GM19025 (cell line): ENCODE measurements at regions not wholly inside any gene's neighbourhood (a gene's known extent, or its start where the extent isn't known, plus 50 kb on each side); places are given as distances from the start of the nearest gene placed in this dataset.

ENCODE experiments used
- ATAC-seq: cut with Tn5 transposase; IDR thresholded peaks from one replicate; pipeline ENCODE4 v1.9.1; 2021; ENCODE audit warnings: mild to moderate bottlenecking, low read depth, moderate library complexity; ENCODE audit not compliant: unreplicated experiment

DNA sequence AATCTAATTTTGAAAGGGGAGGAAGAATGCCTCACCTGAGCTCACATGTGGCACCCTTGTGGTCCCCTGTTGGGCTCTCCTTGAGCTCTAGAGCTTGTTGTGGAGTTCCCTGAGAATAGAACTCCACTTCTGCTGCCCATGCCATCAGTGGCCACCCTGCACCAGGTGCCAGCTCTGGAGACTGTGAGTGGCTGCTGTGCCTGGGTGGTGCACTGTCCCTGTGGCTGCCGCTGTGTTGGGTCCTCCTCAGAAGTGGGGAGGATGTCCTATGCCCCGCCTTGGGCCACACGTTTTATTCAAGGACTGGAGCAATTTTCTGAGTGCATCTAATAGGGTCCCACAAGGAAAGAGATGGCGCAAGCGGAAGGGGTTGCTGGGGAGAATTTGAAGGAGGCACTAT lies 67.9 kb upstream of the MAP3K7 start:
- no peak for ATAC-seq

DNA sequence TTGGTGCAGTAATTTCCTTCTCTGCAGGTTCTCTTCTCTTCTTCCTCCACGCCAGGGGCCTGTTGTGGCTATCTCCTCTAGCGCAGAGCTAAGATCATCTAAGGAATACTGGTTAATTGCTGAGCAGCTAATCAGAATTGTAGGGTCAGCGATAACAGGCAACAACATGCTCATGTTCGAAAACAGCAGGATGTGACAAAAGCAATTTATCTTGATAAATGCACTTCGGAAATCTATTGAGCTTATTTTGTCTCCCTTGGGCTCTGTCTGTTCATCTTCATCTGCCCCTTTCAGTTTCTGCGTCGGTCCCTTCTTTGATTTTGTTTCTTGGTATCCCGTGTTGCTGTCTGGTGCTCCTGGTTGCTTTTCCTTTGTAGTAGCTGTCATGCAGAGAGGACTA lies 67.3 kb upstream of the MAP3K7 start:
- ATAC-seq: no peak

DNA sequence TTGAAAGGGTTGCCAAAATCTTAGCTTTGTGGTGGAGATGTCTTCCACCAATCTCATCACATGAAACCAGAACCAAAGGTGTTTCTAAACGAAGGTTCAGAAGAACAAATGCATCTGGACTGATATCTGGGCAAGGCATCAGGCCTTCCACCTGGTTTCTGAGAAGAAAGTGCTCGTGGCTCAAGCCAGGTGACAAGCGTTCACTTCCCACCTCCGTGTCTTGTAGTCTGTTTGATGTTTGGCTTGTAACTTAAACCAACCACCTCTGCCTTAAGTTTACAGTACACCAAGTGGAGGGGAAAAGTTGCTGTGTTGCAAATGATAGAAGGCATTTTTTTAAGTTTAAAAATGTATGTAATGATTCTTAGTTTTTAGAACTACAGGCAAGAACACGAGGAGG lies 66.9 kb upstream of the MAP3K7 start:
- no peak for ATAC-seq

DNA sequence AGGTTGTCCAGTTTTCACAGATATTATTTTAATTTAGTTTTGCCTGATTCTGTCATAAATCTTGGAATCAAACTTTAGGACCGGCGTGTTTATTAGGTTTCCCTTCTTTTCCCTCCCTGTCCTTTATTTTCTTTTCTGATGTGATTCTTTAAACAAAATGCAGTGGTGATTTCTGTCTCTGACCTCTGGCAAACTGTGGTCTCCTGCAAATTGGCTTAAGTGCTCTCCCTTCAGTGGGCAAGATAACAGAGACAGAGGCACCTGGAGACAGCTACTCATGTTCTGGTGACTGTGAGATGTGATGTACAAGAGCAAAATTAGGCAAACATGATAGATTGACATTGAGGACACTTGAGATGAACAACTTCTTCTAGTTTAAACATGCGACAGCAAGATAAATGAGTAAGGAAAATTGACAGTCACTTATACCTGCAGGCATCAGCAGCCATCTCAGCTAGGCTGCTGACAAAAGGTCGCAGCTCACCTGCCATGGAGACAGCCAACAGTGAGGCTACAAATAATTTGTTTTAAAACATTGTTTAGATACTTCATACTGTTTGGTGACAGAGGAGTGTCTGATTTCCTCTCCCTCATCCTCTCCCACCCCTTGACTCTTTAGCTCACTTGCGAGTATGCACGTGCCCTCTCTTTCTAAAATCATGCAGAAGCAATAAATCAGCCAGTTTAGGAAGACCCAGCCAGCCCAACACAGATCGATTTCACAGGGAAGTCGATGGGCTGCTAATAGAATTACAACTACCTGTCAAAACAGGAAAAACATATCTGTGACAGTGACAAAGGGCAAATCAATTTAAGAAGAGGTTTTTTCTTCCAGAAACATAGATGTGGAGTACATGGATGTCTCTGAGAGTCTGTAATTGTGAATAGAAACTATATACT lies 63.4 kb upstream of the MAP3K7 start:
- no peak for ATAC-seq

DNA sequence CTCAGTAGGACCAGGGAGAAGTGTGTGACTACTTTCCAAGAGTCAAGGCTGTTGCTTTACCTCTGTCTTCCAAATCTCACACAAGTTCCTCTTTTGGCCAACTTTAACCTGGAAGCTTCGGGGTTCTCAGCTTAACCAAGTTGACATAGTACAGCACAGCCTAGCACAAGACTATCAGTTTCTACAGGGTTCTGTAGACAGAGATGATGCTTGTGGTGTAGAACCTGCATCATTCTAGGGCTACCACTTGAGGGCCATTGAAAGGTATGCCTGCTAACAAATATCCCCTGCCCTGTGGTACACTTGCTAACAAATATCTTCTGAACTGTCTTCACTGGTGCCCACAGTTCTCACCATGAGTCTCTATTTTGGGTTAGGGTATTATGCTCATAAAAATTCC lies 62.0 kb upstream of the MAP3K7 start:
- no peak for ATAC-seq

DNA sequence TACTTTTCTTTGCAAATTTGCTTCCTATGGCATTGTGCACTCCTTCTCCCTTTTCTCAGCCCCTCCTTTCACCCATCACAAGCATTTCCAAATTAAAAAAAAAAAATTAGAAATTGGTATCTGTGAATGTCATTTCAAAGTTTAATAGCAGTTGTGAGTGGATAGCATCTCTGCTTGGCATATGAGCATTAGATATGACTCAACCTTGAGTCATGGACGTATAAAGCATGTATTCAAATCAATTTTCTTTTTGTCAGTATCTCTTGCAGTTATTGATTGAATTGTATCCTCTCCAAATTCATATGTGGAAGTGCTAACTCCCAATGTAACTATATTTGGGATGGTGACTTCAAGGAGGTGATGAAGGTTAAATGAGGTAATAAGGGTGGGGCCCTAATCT lies 60.1 kb upstream of the MAP3K7 start:
- ATAC-seq: no peak

DNA sequence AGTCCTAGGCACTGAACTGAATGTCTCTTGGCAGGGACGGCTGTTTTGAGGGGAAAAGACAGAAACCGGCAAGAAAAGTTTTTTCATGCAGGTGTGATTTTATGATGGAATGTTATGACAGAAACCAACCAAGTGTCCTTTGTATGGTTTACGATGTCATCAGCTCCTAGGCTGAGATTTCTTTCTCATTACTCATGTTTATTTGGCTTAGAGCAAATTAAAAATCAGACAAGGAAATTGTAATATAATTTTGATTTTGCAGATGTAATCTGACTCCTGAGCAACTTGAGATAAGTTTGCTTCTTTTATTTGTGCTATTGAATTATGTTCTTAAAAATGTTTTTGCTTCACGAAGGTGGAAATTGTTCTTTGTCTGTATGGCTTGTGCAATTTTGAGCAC lies 58.8 kb upstream of the MAP3K7 start:
- ATAC-seq: no peak

DNA sequence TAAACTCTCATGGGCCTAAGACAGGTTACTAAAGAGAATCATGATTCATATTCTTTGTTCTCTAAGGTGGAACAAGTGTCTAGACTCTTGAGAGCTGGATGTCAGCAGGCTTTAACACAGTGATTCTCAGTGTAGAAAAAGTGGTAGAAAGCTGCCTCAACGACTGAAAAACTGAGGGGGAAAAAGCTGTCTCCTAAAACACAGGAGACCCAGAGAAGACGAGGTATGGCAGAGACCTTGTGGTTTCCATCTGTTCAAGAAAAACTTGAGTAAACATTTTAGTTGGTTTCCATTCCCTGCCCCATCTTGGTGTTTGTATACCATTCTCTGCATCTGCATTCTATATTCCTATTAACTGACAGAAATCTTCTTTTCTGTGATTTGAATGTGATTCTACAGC lies 57.6 kb upstream of the MAP3K7 start:
- no peak for ATAC-seq

DNA sequence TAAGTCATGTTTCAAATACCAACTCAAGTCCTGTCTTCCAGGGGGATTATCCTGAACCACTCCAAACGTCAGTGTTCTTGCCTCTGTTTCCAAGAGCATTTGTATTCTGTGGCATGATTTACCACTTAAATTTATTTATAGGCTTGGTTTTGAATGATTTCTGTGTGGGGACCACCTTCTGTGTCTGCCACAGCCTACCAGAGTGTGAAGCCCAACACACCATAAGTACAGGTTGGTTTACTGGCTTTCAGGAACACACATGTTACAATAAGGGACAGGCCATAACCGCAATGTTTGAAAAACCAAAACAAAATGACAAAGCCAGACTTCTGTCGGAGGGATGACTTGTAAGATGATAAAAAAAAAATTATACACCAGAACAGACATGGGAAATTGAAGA lies 56.5 kb upstream of the MAP3K7 start:
- no peak for ATAC-seq

DNA sequence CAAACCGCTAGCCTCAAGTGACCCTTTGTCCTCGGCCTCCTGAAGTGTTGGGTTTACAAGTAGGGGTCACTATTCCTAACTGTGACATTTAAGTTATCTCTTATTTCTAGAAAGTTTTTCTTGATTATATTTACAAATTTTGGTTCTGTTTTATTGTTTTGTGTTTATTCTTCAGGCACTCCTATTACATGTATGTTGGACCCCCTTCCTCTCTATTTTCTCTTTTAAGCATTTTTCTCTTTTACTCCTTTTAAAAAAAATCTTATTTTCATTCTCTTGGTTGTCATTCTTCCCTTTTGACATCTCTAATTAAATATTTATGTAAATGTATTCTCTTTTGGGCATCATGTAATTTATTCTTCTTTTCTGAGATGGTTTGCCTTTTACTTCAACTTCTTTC lies 50.4 kb upstream of the MAP3K7 start:
- no peak for ATAC-seq
